Spleen (tissue), 7 donors: ENCODE measurements at regions not wholly inside any gene's neighbourhood (a gene's known extent, or its start where the extent isn't known, plus 50 kb on each side); places are given as distances from the start of the nearest gene placed in this dataset.

Experiments used
- POLR2A ChIP-seq, 3 donors: fragments of 450-650 bp; IDR thresholded peaks; one replicate each; pipeline ENCODE4 v1.5.1; 2017; ENCODE audit warnings: antibody characterized with exemption in 3 of 3, mild to moderate bottlenecking in 1 of 3
- POLR2AphosphoS5 ChIP-seq, 3 donors: sonication (generic); formaldehyde crosslinking; IDR thresholded peaks; one replicate each; pipeline ENCODE4 v1.5.1; 2017; ENCODE audit warnings: antibody characterized with exemption in 3 of 3
- TF ChIP-seq, protein P1 (sequence below), 11 experiments: fragments of 200-600 bp in 7 of 11; fragments of 450-650 bp in 4 of 11; sonication (generic) in 4 of 11; IDR thresholded peaks in 8 of 11; conservative IDR thresholded peaks in 3 of 11; 1 replicate in 7 of 11; 2 replicates in 4 of 11; pipeline versions ENCODE4 v1.4.0 to v1.8.0; 2016 to 2021; ENCODE audit warnings: antibody characterized with exemption in 11 of 11, inconsistent platforms in 4 of 11, mild to moderate bottlenecking in 1 of 11
- donor health status: DM: no; HTN: no; CAD: no; lungs with moderate emphysema.
- donor health status: DM: no; HTN: no; CAD: no.
- donor health status: DM: no; HTN: no; CAD: no.

DNA sequence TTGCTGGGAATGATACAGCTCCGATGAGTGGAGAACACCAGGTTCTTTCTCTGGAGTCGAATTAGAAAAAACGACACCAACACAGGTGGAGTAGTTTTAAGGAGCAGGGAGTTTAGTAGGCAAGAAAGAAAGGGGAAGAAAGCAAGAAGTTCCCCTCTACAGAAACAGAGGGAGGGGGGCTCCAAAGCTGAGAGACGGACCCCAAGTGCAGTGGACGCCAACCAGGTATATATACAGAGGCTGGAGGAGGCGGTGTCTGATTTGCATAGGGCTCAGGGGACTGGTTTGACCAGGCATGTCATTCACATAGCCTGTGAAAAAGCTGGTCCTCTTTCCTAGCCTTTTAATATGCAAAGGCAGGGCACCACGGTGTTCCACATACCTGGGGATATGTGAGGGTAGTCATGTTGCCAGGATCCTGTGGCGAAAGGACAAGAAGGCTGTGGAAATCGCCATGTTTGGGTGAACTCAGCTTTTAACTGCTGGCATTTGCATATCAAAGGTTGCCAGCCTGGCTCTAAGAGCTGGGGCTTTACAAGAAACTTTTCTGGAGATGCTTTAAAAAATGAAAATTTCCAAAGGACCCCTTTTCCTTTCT lies 887.4 kb upstream of the EPHA6 start:
- no peak for TF ChIP-seq POLR2AphosphoS5 (IDR thresholded peaks at IDR 0.05)
- TF ChIP-seq POLR2A (IDR thresholded peaks at IDR 0.05) = no peak
- TF ChIP-seq, protein P1, sequence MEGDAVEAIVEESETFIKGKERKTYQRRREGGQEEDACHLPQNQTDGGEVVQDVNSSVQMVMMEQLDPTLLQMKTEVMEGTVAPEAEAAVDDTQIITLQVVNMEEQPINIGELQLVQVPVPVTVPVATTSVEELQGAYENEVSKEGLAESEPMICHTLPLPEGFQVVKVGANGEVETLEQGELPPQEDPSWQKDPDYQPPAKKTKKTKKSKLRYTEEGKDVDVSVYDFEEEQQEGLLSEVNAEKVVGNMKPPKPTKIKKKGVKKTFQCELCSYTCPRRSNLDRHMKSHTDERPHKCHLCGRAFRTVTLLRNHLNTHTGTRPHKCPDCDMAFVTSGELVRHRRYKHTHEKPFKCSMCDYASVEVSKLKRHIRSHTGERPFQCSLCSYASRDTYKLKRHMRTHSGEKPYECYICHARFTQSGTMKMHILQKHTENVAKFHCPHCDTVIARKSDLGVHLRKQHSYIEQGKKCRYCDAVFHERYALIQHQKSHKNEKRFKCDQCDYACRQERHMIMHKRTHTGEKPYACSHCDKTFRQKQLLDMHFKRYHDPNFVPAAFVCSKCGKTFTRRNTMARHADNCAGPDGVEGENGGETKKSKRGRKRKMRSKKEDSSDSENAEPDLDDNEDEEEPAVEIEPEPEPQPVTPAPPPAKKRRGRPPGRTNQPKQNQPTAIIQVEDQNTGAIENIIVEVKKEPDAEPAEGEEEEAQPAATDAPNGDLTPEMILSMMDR (IDR thresholded peaks at IDR 0.05 in 8 of 11, conservative IDR thresholded peaks at IDR 0.05 in 3 of 11) = no peak
